GM19043 (cell line): ENCODE measurements at regions not wholly inside any gene's neighbourhood (a gene's known extent, or its start where the extent isn't known, plus 50 kb on each side); places are given as distances from the start of the nearest gene placed in this dataset.
"Not testable (repeated sequence)": the region's sequence is repeated elsewhere in the genome, so short reads cannot be mapped to it uniquely, and the experiment has no call there.

ENCODE experiments used
- ATAC-seq: cut with Tn5 transposase; IDR thresholded peaks from one replicate; pipeline ENCODE4 v1.9.1; 2021; ENCODE audit warnings: low read depth; ENCODE audit not compliant: unreplicated experiment

DNA sequence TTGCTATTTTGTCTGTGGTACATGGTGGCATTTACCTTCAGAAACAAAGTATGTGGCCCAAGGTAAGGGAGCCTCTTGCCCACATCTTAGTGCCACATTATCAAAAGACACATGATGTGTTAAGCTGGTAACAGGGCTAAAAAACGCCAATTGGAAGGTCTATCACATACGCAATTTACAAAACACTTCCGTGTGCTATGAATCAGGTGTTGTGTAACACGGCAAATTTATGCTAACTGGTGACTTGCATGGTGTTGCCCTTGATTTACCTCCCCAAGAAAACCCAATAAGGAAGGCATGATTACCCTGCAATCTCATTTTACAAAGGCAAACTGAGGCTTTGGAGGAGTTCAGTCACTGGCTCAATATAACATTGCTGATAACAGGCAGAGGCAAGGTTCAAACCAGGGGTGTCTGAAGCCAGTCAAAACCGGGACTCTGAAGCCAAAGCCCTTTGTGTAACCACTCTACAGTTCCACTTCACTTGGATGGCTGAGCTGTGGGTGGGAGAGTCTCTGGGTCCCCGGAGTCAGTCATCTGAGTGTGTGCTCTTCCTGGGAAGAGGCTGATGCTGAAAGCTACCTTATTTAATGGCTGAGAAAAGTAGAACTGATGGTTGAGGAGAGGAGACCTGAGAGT lies 103.9 kb upstream of the BCL6 start:
- no peak for ATAC-seq

DNA sequence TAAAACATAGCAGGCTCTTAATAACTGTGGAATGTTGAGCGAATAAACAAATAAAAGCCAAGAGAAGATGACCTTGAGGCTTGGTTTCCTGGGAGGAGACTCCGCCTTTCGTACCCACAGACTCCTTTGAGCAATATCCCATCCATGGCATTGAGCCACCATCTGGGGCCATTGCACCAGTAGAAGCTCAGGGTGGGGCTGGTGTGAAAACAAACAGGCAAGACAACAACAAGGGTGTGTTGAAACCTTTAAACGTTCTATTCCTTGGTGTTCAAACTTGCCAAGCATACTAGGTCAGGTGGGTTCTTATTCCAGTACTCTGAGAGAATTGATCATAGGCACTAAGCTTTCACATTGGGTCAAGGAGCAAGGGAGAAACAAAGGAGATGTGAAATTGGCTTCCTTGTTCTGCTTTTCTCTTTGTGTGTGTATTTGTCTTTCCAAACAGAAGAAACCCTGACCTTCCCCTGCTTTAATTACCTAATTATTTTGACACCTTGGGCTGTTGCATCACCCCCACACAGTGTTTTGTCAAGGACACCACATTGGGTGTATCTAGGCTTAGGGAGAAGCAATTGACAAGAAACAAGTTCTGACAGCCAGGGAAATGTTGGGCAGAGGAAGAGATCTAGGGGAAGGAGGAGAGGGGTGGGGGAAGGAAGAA lies 105.1 kb upstream of the BCL6 start:
- ATAC-seq = no peak

DNA sequence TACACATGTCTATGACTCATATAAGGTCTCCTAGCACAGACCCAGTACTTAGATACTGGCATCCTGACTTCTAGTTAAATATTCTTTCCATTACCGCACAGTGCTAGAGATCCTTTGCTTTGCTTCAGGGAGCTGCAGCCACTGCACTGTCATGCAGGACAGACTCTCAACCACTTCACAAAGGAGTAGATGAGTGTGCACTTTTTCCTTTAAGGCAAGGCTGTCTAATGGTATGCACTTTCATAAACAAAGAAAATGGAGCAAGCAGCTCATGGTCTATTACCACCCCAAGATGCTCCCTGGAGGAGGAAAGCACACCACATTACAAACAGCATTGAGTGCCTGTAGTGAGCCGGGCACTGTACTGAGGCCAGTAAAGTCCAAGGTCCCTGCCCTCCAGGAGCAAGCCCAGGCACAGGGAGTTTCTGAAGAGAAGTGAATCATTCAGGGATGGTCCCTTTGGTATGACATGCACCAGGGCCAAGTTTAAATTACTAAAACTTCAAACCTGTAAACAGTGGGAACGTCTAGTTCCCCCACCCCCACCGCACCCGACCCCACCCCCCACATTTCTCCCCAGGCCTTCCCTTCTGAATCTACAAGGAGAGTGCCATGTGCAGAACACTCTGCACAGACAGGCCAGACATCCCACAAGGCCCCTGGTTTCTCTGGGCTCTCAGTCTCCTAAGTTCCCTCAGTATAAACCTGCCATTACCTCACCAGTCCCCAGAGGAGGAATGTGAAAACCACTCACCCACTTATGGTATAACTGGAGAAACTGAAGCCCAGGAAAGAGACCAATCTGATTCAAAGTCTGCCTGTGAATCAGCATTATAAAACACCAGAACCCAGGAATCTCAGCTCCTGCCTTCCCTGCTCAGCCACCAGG lies 107.8 kb upstream of the BCL6 start:
- ATAC-seq = no peak

DNA sequence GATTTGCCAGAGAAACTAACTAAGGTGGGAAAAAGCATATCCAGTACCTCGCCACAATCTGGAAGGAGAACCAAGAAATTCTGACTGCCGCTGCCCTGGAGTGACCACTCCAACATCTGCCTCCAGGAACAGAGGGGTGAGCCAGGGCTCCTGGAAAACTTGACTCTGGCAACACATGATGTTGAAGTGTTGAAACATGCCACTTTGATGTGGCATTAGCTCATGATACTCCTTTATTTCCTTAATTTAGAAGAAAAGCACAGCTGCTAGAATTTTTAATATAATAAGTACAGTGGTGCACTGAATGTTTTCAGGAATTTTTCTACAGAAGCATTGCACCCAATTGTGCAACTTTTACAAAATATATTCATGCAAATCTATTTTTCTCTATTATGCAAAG lies 109.9 kb upstream of the BCL6 start:
- ATAC-seq = no peak

DNA sequence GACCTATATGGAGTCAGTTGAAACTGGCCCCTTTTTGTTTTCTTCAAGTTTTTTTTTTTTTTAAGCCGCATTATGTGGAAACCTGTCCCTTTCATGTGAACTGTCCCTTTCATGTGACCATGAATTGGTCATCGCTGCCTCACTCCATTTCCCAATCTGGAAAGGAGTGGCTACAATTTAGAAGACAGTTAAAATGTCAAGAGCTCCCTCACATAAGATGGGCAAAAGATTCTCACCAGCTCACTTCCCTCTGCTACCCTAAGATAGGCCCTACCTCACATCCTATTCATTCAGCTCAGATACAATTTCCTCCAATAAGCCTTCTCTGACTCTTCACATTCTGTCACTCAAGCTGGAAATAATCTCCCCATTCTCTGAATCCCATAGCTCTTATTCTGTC lies 111.3 kb upstream of the BCL6 start:
- ATAC-seq = no peak

DNA sequence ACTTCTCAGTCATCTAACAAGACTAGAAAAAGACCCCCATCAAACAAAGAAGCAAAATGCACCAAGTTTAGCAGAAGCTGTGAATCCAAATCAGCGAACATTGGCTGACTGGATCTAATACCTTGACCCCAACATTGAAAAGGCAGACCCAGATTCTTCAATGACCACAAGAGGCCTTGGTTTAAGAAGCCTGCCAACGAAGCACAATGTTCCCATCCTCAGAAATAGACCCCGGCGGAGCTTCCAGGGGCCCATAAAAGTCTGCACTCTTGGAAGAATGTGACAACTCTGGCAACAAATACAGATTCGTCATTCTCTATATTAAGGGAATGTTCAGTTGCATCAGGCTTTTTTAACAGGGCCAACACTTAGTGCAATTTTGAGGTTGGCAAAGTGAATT lies 112.8 kb upstream of the BCL6 start:
- ATAC-seq = no peak

DNA sequence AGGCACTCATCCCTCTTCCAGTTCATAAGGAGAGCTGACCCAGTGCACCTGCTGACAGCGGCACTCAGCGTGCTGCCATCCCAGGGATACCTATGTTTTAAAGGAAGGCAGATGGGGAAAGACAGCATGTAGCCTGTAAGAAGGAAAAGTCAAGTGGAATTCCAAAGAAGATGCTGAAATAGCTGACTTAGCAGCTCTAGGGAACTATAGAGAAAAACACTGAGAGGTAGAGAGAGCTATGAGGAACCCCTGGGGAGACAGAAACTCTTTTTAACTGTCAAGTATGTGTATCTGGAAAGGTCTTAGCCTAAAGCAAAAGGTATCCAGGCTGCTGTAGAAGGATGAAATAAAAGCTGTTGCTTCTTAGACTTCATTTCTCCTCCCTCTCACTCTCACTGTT lies 113.4 kb upstream of the BCL6 start:
- no peak for ATAC-seq

DNA sequence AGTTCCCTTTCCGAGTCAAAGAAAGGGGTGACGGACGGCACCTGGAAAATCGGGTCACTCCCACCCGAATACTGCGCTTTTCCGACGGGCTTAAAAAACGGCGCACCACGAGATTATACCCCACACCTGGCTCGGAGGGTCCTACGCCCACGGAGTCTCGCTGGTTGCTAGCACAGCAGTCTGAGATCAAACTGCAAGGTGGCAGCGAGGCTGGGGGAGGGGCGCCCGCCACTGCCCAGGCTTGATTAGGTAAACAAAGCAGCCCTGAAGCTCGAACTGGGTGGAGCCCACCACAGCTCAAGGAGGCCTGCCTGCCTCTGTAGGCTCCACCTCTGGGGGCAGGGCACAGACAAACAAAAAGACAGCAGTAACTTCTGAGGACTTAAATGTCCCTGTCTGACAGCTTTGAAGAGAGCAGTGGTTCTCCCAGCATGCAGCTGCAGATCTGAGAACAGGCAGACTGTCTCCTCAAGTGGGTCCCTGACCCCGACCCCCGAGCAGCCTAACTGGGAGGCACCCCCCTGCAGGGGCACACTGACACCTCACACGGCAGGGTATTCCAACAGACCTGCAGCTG lies 117.5 kb upstream of the BCL6 start:
- not testable (repeated sequence) for ATAC-seq

DNA sequence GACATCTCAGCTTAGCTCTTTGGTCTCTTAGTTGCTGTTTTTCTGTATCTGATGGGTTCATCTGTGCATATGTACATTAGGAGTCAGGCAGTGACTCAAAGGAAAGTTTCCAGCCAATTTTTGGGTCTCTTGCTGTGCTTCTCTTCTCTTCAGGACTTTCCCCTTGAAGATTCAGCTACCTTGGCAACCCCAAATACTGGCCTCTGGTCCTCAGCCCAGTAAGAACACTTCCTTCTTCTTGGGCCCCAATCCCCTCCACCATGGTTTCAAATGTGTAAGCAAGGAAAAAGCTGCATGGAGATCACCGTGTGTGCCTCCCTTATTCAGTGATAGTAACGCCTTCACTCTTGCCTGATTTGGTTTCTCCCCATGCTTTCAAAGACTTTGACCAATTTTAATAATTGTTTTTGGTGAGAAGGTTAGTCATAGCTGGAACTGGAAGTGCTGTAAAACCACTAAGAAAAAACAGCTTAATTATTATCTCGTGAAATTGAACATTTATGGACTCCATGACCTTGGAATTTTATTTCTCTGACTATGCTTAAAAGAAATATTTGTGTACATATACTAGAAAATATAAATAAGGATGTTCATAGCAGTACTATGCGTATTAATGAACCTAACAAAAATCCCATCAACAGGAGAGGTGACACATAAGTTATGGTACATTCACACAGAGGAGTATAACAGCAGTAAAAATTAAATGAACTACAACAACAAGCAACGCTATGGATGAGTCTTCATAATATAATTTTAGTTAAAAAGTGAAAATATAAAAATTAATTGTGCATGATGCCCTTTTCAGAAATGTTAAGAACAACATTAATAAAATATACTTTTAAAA lies 125.3 kb upstream of the BCL6 start:
- peak; percentile 58 for ATAC-seq

DNA sequence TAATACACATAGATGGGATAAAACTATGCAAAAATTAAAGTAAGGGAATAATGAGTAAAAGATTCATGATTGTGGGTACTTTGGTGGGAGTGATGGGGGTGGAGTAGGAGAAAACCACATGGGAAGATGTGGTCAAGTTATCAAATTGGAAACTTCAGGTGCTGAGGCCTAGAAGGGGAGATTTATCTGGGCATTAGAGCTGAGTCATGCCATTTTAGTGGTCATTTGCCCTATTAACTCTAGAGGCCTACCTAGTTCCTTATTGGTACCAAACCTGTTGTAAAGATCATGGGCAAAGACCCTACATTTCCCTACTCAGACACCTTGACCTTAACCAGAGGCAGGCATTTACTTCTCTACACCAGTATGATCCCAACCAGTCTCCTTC lies 125.9 kb upstream of the BCL6 start:
- no peak for ATAC-seq

DNA sequence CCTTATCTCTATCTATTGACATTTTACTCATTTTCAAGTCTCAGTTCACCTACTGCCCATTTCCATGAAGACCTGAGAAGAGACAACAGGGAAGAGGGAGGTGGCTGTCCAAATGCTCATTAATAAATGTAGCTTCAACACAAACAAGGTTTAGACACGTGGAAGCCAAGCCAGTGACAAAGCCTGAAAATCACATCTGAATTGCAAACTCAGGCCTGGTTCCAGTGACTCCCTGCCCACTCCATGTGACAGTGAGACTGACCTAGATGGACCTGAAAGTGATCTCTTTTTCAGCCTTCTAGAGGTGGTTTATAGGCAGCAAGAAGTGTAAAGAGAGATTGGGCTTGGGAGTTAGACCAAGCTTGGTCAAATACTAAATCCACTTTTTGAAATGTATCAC lies 126.6 kb upstream of the BCL6 start:
- ATAC-seq = no peak

DNA sequence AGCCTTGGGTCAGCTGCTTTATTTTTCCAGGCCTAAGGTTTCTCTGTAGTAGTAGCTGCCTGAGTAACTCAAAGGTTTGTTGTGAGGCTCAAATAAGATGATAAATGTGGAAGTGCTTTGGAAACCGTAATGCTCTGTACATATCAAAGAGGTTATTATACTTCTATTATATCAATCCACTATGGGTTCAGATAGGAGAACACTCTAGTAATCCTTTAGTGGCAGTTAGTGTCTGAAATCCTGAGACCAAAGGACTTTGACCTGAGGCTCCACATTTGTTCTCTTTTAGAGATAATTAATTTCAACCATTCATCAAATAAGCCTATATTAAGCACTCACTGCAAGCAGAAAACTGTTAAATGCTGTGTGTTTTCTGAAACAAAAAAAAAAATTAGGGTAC lies 128.6 kb upstream of the BCL6 start:
- no peak for ATAC-seq

DNA sequence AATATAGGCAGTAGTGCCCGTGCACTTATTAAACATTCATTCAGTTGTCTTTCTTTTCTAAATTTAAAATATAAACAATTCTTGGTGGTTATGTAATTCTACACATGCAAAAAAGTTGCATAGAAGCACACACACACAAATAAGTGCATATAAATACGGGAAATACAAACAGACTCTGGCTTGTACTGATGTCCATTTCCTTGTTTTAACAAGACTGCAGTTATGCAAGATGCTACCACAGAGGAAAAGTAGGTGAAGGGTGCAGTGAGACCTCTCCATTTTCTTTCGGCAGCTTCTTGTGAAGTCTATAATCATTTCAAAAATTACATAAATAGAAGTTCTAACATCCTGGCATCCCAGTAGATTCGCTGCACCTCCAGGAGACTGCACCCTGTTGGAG lies 130.6 kb upstream of the BCL6 start:
- ATAC-seq = no peak

DNA sequence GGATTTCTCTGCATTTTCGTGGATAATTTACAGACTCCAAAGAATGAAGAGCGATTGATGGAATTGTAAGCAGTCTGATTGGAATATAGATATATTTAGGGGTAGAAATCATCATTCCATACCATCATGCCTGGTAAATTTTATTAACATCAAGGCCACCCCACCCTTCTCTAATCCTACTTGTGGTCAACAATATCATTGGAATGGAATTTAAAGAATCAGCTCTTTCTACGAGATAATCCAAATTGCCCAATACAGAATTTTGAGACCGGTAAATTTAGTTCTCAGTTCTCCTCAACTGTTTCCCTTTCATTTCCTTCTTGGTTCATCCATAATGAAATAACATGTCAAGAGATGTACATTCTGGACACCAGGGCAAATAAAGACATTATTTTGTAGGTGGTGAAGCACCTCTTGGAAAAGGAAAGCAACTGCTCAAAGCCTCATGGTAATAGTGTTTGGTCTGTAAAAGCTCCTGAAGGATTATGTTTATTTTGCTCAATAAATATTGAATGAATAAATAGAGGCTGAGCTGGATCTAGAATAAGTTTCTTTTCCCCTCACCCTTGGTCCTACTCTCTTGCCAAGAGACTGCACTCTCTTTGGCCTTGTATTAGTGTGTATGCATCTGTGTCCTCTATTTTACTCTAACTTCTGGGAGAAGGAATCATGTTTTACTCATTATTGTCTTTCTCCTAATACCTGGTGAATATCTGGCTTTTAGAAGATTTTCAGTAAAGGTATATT lies 133.7 kb upstream of the BCL6 start:
- ATAC-seq = no peak

DNA sequence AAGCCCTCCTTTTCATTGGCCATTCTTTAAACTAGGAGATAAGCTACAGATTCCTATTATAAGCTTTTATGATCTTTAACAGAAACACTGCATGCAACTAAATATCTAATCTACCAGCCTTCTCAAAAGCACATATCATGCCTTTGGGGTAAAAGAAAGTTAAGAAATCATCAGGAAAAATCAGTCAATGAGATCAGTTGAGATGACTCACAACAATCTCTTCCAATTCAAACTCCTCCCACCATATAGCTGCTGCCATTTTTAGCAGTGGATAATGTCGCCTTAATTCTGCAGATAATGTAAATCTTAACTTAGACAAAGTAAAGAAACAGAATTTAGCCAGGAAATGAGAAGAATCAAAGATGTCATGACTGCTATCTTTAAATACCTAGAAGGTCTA lies 135.2 kb upstream of the BCL6 start:
- ATAC-seq = no peak

DNA sequence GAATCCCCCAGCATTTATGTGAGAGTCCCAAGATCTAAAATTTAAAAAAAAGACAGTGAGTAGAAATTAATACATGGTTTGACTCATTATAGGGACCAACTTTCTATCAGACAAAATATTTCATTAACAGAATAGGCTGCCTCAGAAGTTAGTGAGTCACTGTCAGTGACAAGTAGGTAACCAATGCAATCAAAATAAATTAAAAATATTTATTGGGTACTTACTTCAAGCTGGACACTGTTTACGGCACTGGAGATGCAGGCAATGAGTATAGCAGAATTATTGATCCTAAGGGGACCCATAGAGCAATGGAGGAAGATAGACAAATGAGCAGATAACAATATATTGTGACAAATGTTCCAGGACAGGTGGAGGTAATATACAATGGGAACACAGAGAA lies 135.6 kb upstream of the BCL6 start:
- ATAC-seq = no peak

DNA sequence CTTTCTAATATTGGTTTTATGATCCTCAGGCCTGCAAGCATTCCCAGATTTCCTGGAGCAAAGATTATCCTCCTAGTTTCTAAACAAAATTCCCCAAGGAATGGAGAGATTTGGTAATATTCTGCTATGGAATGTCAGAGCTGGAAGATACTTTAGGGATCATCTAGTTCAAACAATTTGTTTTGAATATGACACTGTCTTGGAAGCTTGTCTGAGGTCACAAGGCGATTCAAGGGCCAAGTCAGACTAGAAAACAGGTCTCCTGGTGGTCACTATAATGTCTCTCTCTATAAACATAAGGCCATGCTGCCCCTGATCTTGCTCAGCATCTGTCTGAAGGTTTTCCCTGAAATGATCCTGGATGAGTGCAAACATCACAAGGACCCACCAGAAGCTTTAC lies 143.4 kb upstream of the BCL6 start:
- no peak for ATAC-seq

DNA sequence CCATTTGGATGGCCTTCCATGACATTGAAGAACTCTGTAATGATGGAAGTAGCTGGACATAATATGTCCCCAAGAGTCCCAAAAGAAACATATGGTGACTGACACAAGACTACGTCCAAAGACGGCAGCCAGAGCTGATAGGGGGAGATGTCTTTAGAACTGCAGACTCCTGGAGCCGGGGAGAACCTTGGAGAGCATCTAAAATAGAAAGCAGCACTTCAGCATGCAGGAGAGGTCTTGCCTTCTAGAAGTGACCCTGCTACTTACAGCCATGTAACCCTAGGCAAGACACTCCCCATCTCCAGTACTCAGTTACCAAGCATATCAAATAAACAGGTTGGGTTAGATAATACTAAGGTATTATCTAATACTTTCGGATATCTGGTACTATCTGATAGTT lies 143.8 kb upstream of the BCL6 start:
- ATAC-seq = no peak

DNA sequence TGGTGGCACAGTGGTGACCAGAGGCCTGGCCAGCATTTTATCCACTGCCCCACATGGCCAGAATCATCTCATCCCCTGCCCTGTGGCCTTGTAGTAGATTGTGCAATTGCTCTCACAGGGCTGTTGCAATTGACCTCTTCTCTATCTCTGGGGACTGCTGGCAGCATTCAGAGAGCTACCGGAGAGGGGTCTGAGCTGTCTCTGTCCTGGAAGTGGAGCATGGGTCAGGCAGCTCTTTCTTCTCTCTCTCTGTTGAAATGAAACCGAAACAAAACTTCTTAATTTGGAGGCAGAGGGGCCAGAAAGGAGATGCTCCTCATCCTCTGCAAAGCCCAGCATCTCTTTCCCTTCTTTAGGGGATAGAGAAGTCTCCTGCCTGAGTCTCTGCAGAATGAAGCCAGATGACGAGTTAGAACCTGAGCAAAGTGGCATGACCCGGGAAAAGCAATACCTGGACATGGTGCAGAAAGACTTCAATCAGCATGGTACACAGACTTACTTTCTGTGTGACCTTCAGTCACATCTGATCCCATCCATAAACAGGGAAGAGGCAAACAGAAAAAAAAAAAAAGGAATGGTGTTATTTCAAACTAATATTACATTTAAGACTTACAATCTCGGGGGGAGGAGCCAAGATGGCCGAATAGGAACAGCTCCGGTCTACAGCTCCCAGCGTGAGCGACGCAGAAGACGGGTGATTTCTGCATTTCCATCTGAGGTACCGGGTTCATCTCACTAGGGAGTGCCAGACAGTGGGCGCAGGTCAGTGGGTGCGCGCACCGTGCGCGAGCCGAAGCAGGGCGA lies 144.5 kb upstream of the BCL6 start:
- no peak for ATAC-seq
